IMR-90 (cell line): ENCODE measurements at regions not wholly inside any gene's neighbourhood (a gene's known extent, or its start where the extent isn't known, plus 50 kb on each side); places are given as distances from the start of the nearest gene placed in this dataset.
A peak's percentile ranks its signal among the peaks of the same experiment; 100 is the strongest.

ENCODE experiments used
- ATAC-seq: fragments of 200-7000 bp; cut with Tn5 transposase; 2 replicates; pipeline ENCODE4 v1.9.1; 2020; ENCODE audit warnings: low read depth, mild to moderate bottlenecking, moderate library complexity
- BruUV-seq: library from RNA; stranded (reverse); fragments of 400-500 nt; replicated peaks from 2 replicates; lab custom pipeline; 2021; lab: Mats Ljungman, UMichigan
- CTCF ChIA-PET: fragments of 300-600 bp; formaldehyde crosslinking; extraction: SDS; loops from one replicate; lab custom pipeline; 2021; ENCODE audit warnings: antibody characterized with exemption; lab: Yijun Ruan, JAX
- POLR2A ChIA-PET: fragments of 300-600 bp; sonication (Branson Sonifier 250); formaldehyde crosslinking; loops from one replicate; lab custom pipeline; 2022; ENCODE audit warnings: antibody characterized with exemption; ENCODE audit not compliant: unreplicated experiment; lab: Charles Lee
- DNase-seq: peaks from one replicate; pipeline ENCODE4 v3.0.0; 2013
- H2AFZ ChIP-seq: replicated peaks from 2 replicates; pipeline ENCODE3; 2013; ENCODE audit warnings: low read length, mild to moderate bottlenecking; ENCODE audit not compliant: poor library complexity
- H2AK5ac ChIP-seq: 2 replicates; pipeline ENCODE4 v1.6.1; 2013; ENCODE audit warnings: low read depth, low read length, inconsistent platforms
- H2AK9ac ChIP-seq: replicated peaks from 2 replicates; pipeline ENCODE3; 2013; ENCODE audit warnings: mild to moderate bottlenecking, low read depth, low read length, moderate library complexity; ENCODE audit not compliant: poor library complexity
- H2BK120ac ChIP-seq: 2 replicates; pipeline ENCODE4 v1.6.1; 2013; ENCODE audit warnings: low read depth, low read length, inconsistent platforms
- H2BK15ac ChIP-seq: 3 replicates; pipeline ENCODE4 v1.6.1; 2013; ENCODE audit warnings: low read depth, low read length, inconsistent platforms
- H2BK20ac ChIP-seq: 2 replicates; pipeline ENCODE4 v1.6.1; 2013; ENCODE audit warnings: low read depth, mild to moderate bottlenecking, inconsistent platforms, low read length, moderate library complexity
- H2BK5ac ChIP-seq: 2 replicates; pipeline ENCODE4 v1.6.1; 2013; ENCODE audit warnings: mild to moderate bottlenecking, low read depth, low read length, inconsistent platforms; ENCODE audit not compliant: poor library complexity, severe bottlenecking
- H3K14ac ChIP-seq: replicated peaks from 2 replicates; pipeline ENCODE4 v1.6.1; 2013; ENCODE audit warnings: low read depth, low read length, inconsistent platforms
- H3K18ac ChIP-seq: 2 replicates; pipeline ENCODE4 v1.6.1; 2013; ENCODE audit warnings: low read depth, low read length, control low read depth
- H3K23ac ChIP-seq: 2 replicates; pipeline ENCODE4 v1.6.1; 2013; ENCODE audit warnings: low read depth, low read length, inconsistent platforms
- H3K27ac ChIP-seq: 2 replicates; pipeline ENCODE4 v1.5.1; 2013; ENCODE audit warnings: mild to moderate bottlenecking, control low read depth, low read length; ENCODE audit not compliant: insufficient read depth
- H3K27me3 ChIP-seq: 2 replicates; pipeline ENCODE4 v1.6.1; 2013; ENCODE audit warnings: low read length; ENCODE audit not compliant: control insufficient read depth, insufficient read depth
- H3K36me3 ChIP-seq: 2 replicates; pipeline ENCODE4 v1.6.1; 2013; ENCODE audit warnings: low read length, mixed read lengths; ENCODE audit not compliant: control insufficient read depth, insufficient read depth
- H3K4ac ChIP-seq: 2 replicates; pipeline ENCODE4 v1.6.1; 2013; ENCODE audit warnings: low read depth, low read length, inconsistent platforms
- H3K4me1 ChIP-seq: 2 replicates; pipeline ENCODE4 v1.6.1; 2013; ENCODE audit warnings: low read length, mixed read lengths; ENCODE audit not compliant: control insufficient read depth, insufficient read depth
- H3K4me2 ChIP-seq: 2 replicates; pipeline ENCODE4 v1.6.1; 2013; ENCODE audit warnings: low read depth, mild to moderate bottlenecking, control low read depth, low read length, moderate library complexity
- H3K4me3 ChIP-seq: 2 replicates; pipeline ENCODE4 v1.5.1; 2013; ENCODE audit warnings: low read depth, mild to moderate bottlenecking, control low read depth, low read length, moderate library complexity; ENCODE audit not compliant: insufficient read depth
- H3K56ac ChIP-seq: 2 replicates; pipeline ENCODE4 v1.6.1; 2013; ENCODE audit warnings: low read length, inconsistent platforms; ENCODE audit not compliant: insufficient read depth; ENCODE audit errors: extremely low read depth
- H3K79me1 ChIP-seq, 2 experiments: 2 replicates each; pipeline ENCODE4 v1.6.1; 2013; ENCODE audit warnings: low read length in 2 of 2, inconsistent platforms in 1 of 2, low read depth in 1 of 2
- H3K9ac ChIP-seq: 2 replicates; pipeline ENCODE4 v1.6.1; 2013; ENCODE audit warnings: low read depth, low read length, control low read depth
- H3K9me1 ChIP-seq: 2 replicates; pipeline ENCODE4 v1.6.1; 2013; ENCODE audit warnings: low read length, inconsistent platforms; ENCODE audit not compliant: insufficient read depth
- H3K9me3 ChIP-seq: 2 replicates; pipeline ENCODE4 v1.6.1; 2013; ENCODE audit warnings: low read length; ENCODE audit not compliant: control insufficient read depth, insufficient read depth
- H4K20me1 ChIP-seq: 2 replicates; pipeline ENCODE4 v1.6.1; 2013; ENCODE audit warnings: low read length, inconsistent platforms; ENCODE audit not compliant: insufficient read depth
- H4K5ac ChIP-seq: 2 replicates; pipeline ENCODE4 v1.6.1; 2013; ENCODE audit warnings: mild to moderate bottlenecking, low read depth, low read length, control low read depth
- H4K8ac ChIP-seq, 2 experiments: 2 replicates each; pipeline ENCODE4 v1.6.1; 2013; ENCODE audit warnings: low read depth in 2 of 2, low read length in 2 of 2, control low read depth in 1 of 2, inconsistent platforms in 1 of 2
- H4K91ac ChIP-seq: 2 replicates; pipeline ENCODE4 v1.6.1; 2013; ENCODE audit warnings: low read depth, low read length, inconsistent platforms; ENCODE audit not compliant: insufficient read depth
- CTCF ChIP-seq: conservative IDR thresholded peaks from 2 replicates; pipeline ENCODE4 v1.5.1; 2012; ENCODE audit warnings: mild to moderate bottlenecking, low read depth, low read length, improper control_type of control experiment
- FOS ChIP-seq: fragments of 150-350 bp; IDR thresholded peaks from 2 replicates; pipeline ENCODE4 v1.6.1; 2016; ENCODE audit warnings: low read depth, low read length
- MAFK ChIP-seq: IDR thresholded peaks from 2 replicates; pipeline ENCODE4 v1.6.1; 2012; ENCODE audit warnings: low read depth, low read length, improper control_type of control experiment
- POLR2A ChIP-seq: IDR thresholded peaks from 2 replicates; pipeline ENCODE4 v1.6.1; 2012; ENCODE audit warnings: mild to moderate bottlenecking, low read depth, low read length
- RCOR1 ChIP-seq: IDR thresholded peaks from 2 replicates; pipeline ENCODE4 v1.6.1; 2012; ENCODE audit warnings: mild to moderate bottlenecking, low read length, improper control_type of control experiment; ENCODE audit not compliant: insufficient replicate concordance
- SMC3 ChIP-seq: fragments of 150-350 bp; IDR thresholded peaks from 2 replicates; pipeline ENCODE4 v1.6.1; 2016; ENCODE audit warnings: low read depth, mild to moderate bottlenecking, antibody characterized with exemption, low read length, moderate library complexity
- WGBS, 2 experiments: methylation state at CpG; one replicate each; pipeline versions ENCODE4 v1.1.5 to v1.1.7; 2013; ENCODE audit warnings: missing lambda C conversion rate in 2 of 2; ENCODE audit not compliant: insufficient read length in 1 of 2; ENCODE audit errors: extremely low coverage in 2 of 2; 5-methylcytosine and 5-hydroxymethylcytosine counted together
- dilution Hi-C: fragments of 300-500 bp; cut with HindIII; formaldehyde crosslinking; loops from one replicate; pipeline ENCODE4 v1.14.3; 2018; ENCODE audit warnings: low sequenced_read_pairs; ENCODE audit not compliant: unreplicated experiment
- in situ Hi-C: fragments of 300-500 bp; cut with MboI; formaldehyde crosslinking; loops from 3 replicates; pipeline ENCODE4 v1.14.3; 2019; ENCODE audit warnings: low sequenced_read_pairs, inconsistent platforms, mixed read lengths
- intact Hi-C: fragments of 100-400 bp; cut with micrococcal nuclease; formaldehyde crosslinking; loops from 2 replicates; pipeline ENCODE4 v1.10.0; 2022

- Histone ChIP-seq H3K56ac (no peak overlapping the region), H2BK5ac (no peak overlapping the region), H4K20me1 (no peaks in the 10 kb centered on the region), H3K4me1 (no peaks in the 10 kb centered on the region), H3K36me3 (no peaks in the 10 kb centered on the region), H3K9ac (no peak overlapping the region), H3K14ac (no peak overlapping the region), H3K4ac (no peak overlapping the region), H3K79me1 (no peaks in the 10 kb centered on the region), H3K23ac (no peak overlapping the region), H4K91ac (no peak overlapping the region), H3K4me3 (no peak overlapping the region), H3K27me3 (no peaks in the 10 kb centered on the region), H3K9me1 (no peaks in the 10 kb centered on the region), H2BK120ac (no peak overlapping the region), H3K18ac (no peak overlapping the region), H2AK9ac (peak overlapping the region; percentile 65), H2BK20ac (no peak overlapping the region), H2AFZ (no peak overlapping the region), H3K9me3 (0 out of 2 replicates have a peak, but pooled peaks cover under 1% of the 10 kb centered on the region), H2BK15ac (no peak overlapping the region), H2AK5ac (no peak overlapping the region), H3K27ac (no peak overlapping the region), H3K4me2 (no peak overlapping the region), H4K5ac (no peak overlapping the region), H4K8ac (no peak overlapping the region)
- DNase-seq, result no peak
- POLR2A ChIA-PET, result no interaction called here
- intact Hi-C loops (no loop called here), in situ Hi-C loops (no loop called here), dilution Hi-C loops (no loop called here)
- no peak for ATAC-seq
- TF ChIP-seq FOS (no peak), CTCF (no peak), RCOR1 (no peak), SMC3 (no peak), POLR2A (no peak), MAFK (no peak)
- no TSS peak for BruUV-seq
- WGBS, 2 experiments, result 25% methylated on average over 1 of the region's 17 CpGs; no CpG with 5 or more reads in 1 of the 2 experiments
- CTCF ChIA-PET, result no interaction called here
Observed at GRCh38 chr18:7383002-7383980, 152.4 kb downstream of the LRRC30 start.
